ENCODE measurements at regions not wholly inside any gene's neighbourhood (a gene's known extent, or its start where the extent isn't known, plus 50 kb on each side); places are given as distances from the start of the nearest gene placed in this dataset.
"Not testable (repeated sequence)": the region's sequence is repeated elsewhere in the genome, so short reads cannot be mapped to it uniquely, and the experiment has no call there.

GRCh38 chr12:128076188-128076587 is 190.8 kb upstream of the TMEM132C start:
- DNase-seq (ENCODE audit: low read depth): peak; percentile 65

GRCh38 chr12:128077211-128077916 is 189.6 kb upstream of the TMEM132C start:
- no peak for DNase-seq (ENCODE audit: low read depth)

GRCh38 chr12:128077917-128078298 is 189.1 kb upstream of the TMEM132C start:
- DNase-seq (ENCODE audit: low read depth): no peak

GRCh38 chr12:128078301-128078971 is 188.5 kb upstream of the TMEM132C start:
- no peak for DNase-seq (ENCODE audit: low read depth)

GRCh38 chr12:128079446-128079845 is 187.5 kb upstream of the TMEM132C start:
- DNase-seq (ENCODE audit: low read depth): no peak

GRCh38 chr12:128083132-128083729 is 183.7 kb upstream of the TMEM132C start:
- no peak for DNase-seq (ENCODE audit: low read depth)

GRCh38 chr12:128088926-128089325 is 178.0 kb upstream of the TMEM132C start:
- no peak for DNase-seq (ENCODE audit: low read depth)

- DNase-seq (ENCODE audit: low read depth): no peak
These were observed 177.0 kb upstream of the TMEM132C start for GRCh38 chr12:128089961-128090360.

GRCh38 chr12:128091101-128091720 is 175.8 kb upstream of the TMEM132C start:
- no peak for DNase-seq (ENCODE audit: low read depth)

- no peak for DNase-seq (ENCODE audit: low read depth)
These were observed 175.0 kb upstream of the TMEM132C start for GRCh38 chr12:128091951-128092382.

GRCh38 chr12:128098730-128099129 is 168.2 kb upstream of the TMEM132C start:
- no peak for DNase-seq (ENCODE audit: low read depth)

- no peak for DNase-seq (ENCODE audit: low read depth)
These were observed 163.8 kb upstream of the TMEM132C start for GRCh38 chr12:128103152-128103551.

GRCh38 chr12:128109236-128109635 is 157.7 kb upstream of the TMEM132C start:
- DNase-seq (ENCODE audit: low read depth): no peak

- no peak for DNase-seq (ENCODE audit: low read depth)
These were observed 157.3 kb upstream of the TMEM132C start for GRCh38 chr12:128109636-128110035.

- no peak for DNase-seq (ENCODE audit: low read depth)
These were observed 155.6 kb upstream of the TMEM132C start for GRCh38 chr12:128111333-128111732.

GRCh38 chr12:128111951-128112350 is 155.0 kb upstream of the TMEM132C start:
- DNase-seq (ENCODE audit: low read depth): no peak

- DNase-seq (ENCODE audit: low read depth): not testable (repeated sequence)
These were observed 153.7 kb upstream of the TMEM132C start for GRCh38 chr12:128113250-128113649.

- DNase-seq (ENCODE audit: low read depth): no peak
These were observed 152.5 kb upstream of the TMEM132C start for GRCh38 chr12:128114485-128114884.

- no peak for DNase-seq (ENCODE audit: low read depth)
These were observed 150.4 kb upstream of the TMEM132C start for GRCh38 chr12:128116537-128116936.

GRCh38 chr12:128120035-128120434 is 146.9 kb upstream of the TMEM132C start:
- no peak for DNase-seq (ENCODE audit: low read depth)

- DNase-seq (ENCODE audit: low read depth): no peak
These were observed 145.5 kb upstream of the TMEM132C start for GRCh38 chr12:128121424-128121823.

GRCh38 chr12:128123096-128123495 is 143.9 kb upstream of the TMEM132C start:
- no peak for DNase-seq (ENCODE audit: low read depth)

Data from HT1080 (cell line).